ENCODE measurements at regions not wholly inside any gene's neighbourhood (a gene's known extent, or its start where the extent isn't known, plus 50 kb on each side); places are given as distances from the start of the nearest gene placed in this dataset.
"Not testable (repeated sequence)": the region's sequence is repeated elsewhere in the genome, so short reads cannot be mapped to it uniquely, and the experiment has no call there.

DNA sequence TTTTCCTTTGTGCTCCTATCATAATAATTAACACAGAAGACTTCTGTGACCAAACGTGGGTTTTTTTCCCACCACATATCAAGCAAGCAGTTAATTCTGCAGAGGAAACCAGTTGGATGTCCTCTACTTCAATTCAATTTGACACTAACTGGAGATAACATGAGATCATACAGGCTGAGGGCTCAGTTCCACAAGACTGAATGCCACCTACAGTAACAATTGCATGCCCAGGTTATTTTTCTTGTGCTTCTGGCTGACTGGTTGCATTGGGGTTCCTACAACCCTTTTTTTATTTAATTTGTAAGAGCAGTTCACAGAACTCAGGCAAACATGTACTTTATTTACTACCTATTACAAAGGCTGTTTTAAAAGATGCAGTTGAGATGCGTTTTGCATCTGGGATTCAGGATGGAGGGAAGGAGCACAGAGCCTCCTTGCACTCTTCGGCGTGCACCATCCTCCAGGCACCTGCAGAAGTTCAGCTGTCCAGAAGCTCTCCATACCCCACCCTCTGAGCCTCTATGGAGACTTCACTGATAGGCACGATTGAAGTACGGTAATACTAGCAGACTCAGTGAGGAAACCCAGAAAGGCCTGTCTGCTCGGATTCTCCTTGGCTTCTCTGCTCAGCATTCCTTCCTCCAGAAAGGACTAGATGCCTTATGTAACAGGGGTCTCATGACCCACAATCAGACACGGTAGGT, 425.2 kb upstream of the CDH9 start:
- Histone ChIP-seq H3K4me3 (no peak overlapping the region), H3K4me1 (no peaks in the 10 kb centered on the region), H3K9me3 (no peaks in the 10 kb centered on the region), H3K27ac (no peak overlapping the region), H3K27me3 (no peaks in the 10 kb centered on the region), H3K36me3 (no peaks in the 10 kb centered on the region)
- no peak for TF ChIP-seq CTCF (IDR thresholded peaks at IDR 0.05)
- no peak for DNase-seq (ENCODE audit: low spot score)

GRCh38 chr5:27462936-27463335, 424.6 kb upstream of the CDH9 start:
- no peak for DNase-seq (ENCODE audit: low spot score)
- no peaks in the 10 kb centered on the region for H3K9me3 ChIP-seq
- no peaks in the 10 kb centered on the region for H3K36me3 ChIP-seq
- no peak overlapping the region for H3K27ac ChIP-seq
- H3K4me3 ChIP-seq, result no peak overlapping the region
- no peaks in the 10 kb centered on the region for H3K4me1 ChIP-seq
- TF ChIP-seq CTCF (IDR thresholded peaks at IDR 0.05), result no peak
- H3K27me3 ChIP-seq, result no peaks in the 10 kb centered on the region

GRCh38 chr5:27458287-27458686, 419.9 kb upstream of the CDH9 start:
- H3K27ac ChIP-seq, result no peak overlapping the region
- H3K4me3 ChIP-seq, result no peak overlapping the region
- no peaks in the 10 kb centered on the region for H3K27me3 ChIP-seq
- H3K9me3 ChIP-seq, result no peaks in the 10 kb centered on the region
- no peak for TF ChIP-seq CTCF (IDR thresholded peaks at IDR 0.05)
- no peaks in the 10 kb centered on the region for H3K4me1 ChIP-seq
- H3K36me3 ChIP-seq, result no peaks in the 10 kb centered on the region
- no peak for DNase-seq (ENCODE audit: low spot score)

DNA sequence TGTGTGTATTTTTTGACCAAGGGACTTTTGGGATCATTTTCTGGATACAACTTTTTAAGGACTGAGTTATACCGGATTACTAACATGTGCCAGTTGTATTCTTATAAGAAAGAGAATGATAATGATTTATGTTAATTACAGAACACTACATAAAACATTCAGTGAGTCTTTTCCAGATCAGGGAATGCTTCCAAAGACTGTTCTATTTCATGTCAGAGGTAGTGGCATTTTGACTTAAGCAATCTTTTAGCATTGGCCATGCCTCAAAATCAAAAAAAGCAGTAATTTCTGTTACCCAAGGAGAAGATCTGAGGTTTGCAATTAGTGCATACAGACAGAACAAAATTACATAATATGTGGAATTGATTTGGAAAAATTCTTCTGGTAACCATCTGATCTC, 413.0 kb upstream of the CDH9 start:
- no peak overlapping the region for H3K4me3 ChIP-seq
- no peak overlapping the region for H3K27ac ChIP-seq
- no peaks in the 10 kb centered on the region for H3K36me3 ChIP-seq
- no peaks in the 10 kb centered on the region for H3K27me3 ChIP-seq
- no peak for TF ChIP-seq CTCF (IDR thresholded peaks at IDR 0.05)
- H3K9me3 ChIP-seq, result no peaks in the 10 kb centered on the region
- no peak for DNase-seq (ENCODE audit: low spot score)
- H3K4me1 ChIP-seq, result no peaks in the 10 kb centered on the region

DNA sequence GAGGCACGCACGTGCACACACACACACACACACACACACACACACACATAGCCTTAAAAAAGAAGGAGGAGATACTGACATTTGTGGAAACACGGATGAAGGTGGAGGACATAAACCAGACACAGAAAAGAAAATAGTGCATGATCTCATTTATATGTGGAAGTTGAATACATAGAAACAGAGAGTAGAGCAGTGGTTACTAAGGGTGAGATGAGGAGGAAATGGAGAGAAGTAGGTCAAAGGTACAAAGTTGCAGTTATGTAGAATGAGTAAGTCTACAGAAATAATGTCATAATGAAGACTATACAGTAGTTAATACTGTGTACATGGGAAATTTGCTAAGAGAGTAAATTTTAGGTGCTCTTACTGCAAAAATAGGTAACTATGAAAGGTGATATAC, 412.2 kb upstream of the CDH9 start:
- DNase-seq (ENCODE audit: low spot score), result no peak
- Histone ChIP-seq H3K4me3 (no peak overlapping the region), H3K4me1 (no peaks in the 10 kb centered on the region), H3K27me3 (no peaks in the 10 kb centered on the region), H3K36me3 (no peaks in the 10 kb centered on the region), H3K27ac (no peak overlapping the region), H3K9me3 (no peaks in the 10 kb centered on the region)
- no peak for TF ChIP-seq CTCF (IDR thresholded peaks at IDR 0.05)

DNA sequence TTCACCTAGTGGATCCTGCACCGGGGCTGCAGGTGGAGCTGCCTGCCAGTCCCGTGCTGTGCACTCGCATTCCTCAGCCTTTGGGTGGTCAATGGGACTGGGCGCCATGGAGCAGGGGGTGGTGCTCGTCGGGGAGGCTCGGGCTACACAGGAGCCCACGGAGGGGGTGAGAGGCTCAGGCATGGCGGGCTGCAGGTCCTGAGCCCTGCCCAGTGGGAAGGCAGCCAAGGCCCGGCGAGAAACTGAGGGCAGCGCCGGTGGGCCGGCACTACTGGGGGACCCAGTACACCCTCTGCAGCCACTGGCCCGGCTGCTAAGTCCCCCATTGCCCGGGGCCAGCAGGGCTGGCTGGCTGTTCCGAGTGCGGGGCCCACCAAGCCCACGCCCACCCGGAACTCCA, 401.0 kb upstream of the CDH9 start:
- H3K27me3 ChIP-seq; H3K4me1 ChIP-seq; DNase-seq (ENCODE audit: low spot score); H3K36me3 ChIP-seq; H3K27ac ChIP-seq; H3K4me3 ChIP-seq; H3K9me3 ChIP-seq: not testable (repeated sequence)
